ENCODE measurements at regions not wholly inside any gene's neighbourhood (a gene's known extent, or its start where the extent isn't known, plus 50 kb on each side); places are given as distances from the start of the nearest gene placed in this dataset.

GRCh38 chr7:136489808-136490207 lies 378.6 kb upstream of the CHRM2 start:
- Mint-ChIP-seq H3K27me3 (ENCODE audit: low read depth) (no peaks in the 10 kb centered on the region), H3K9me3 (no peaks in the 10 kb centered on the region), H3K36me3 (ENCODE audit: low read depth) (no peaks in the 10 kb centered on the region), H3K4me1 (no peaks in the 10 kb centered on the region), H3K4me3 (no peak overlapping the region), H3K27ac (no peak overlapping the region)
- TF ChIP-seq CTCF (IDR thresholded peaks at IDR 0.05; ENCODE audit: unreplicated experiment in 3 of 3) = no peak

GRCh38 chr7:136480901-136481300 lies 387.6 kb upstream of the CHRM2 start:
- Mint-ChIP-seq H3K36me3 (ENCODE audit: low read depth) (no peaks in the 10 kb centered on the region), H3K4me1 (peaks cover 11% of the 10 kb centered on the region), H3K9me3 (peaks cover 3% of the 10 kb centered on the region), H3K27me3 (ENCODE audit: low read depth) (no peaks in the 10 kb centered on the region), H3K4me3 (no peak overlapping the region), H3K27ac (no peak overlapping the region)
- no peak for TF ChIP-seq CTCF (IDR thresholded peaks at IDR 0.05; ENCODE audit: unreplicated experiment in 3 of 3)

- Mint-ChIP-seq H3K27ac (no peak overlapping the region), H3K27me3 (ENCODE audit: low read depth) (no peaks in the 10 kb centered on the region), H3K4me3 (no peak overlapping the region), H3K9me3 (peaks cover 7% of the 10 kb centered on the region), H3K36me3 (ENCODE audit: low read depth) (no peaks in the 10 kb centered on the region), H3K4me1 (peaks cover 11% of the 10 kb centered on the region)
- no peak for TF ChIP-seq CTCF (IDR thresholded peaks at IDR 0.05; ENCODE audit: unreplicated experiment in 3 of 3)
Observed at GRCh38 chr7:136479922-136480321, 388.5 kb upstream of the CHRM2 start.

GRCh38 chr7:136470179-136470578 lies 398.3 kb upstream of the CHRM2 start:
- peaks cover 38% of the 10 kb centered on the region for H3K9me3 Mint-ChIP-seq
- H3K4me1 Mint-ChIP-seq = no peaks in the 10 kb centered on the region
- H3K27me3 Mint-ChIP-seq (ENCODE audit: low read depth) = no peaks in the 10 kb centered on the region
- TF ChIP-seq CTCF (IDR thresholded peaks at IDR 0.05; ENCODE audit: unreplicated experiment in 3 of 3) = no peak
- H3K4me3 Mint-ChIP-seq = no peak overlapping the region
- H3K27ac Mint-ChIP-seq = no peak overlapping the region
- H3K36me3 Mint-ChIP-seq (ENCODE audit: low read depth) = peaks cover 4% of the 10 kb centered on the region

GRCh38 chr7:136452949-136453348 lies 415.5 kb upstream of the CHRM2 start:
- Mint-ChIP-seq H3K9me3 (no peaks in the 10 kb centered on the region), H3K27me3 (ENCODE audit: low read depth) (no peaks in the 10 kb centered on the region), H3K4me3 (no peak overlapping the region), H3K36me3 (ENCODE audit: low read depth) (no peaks in the 10 kb centered on the region), H3K4me1 (no peaks in the 10 kb centered on the region), H3K27ac (no peak overlapping the region)
- no peak for TF ChIP-seq CTCF (IDR thresholded peaks at IDR 0.05; ENCODE audit: unreplicated experiment in 3 of 3)

GRCh38 chr7:136446751-136447150 lies 421.7 kb upstream of the CHRM2 start:
- TF ChIP-seq CTCF (IDR thresholded peaks at IDR 0.05; ENCODE audit: unreplicated experiment in 3 of 3) = no peak
- no peaks in the 10 kb centered on the region for H3K36me3 Mint-ChIP-seq (ENCODE audit: low read depth)
- no peaks in the 10 kb centered on the region for H3K9me3 Mint-ChIP-seq
- H3K4me3 Mint-ChIP-seq = no peak overlapping the region
- no peaks in the 10 kb centered on the region for H3K4me1 Mint-ChIP-seq
- H3K27me3 Mint-ChIP-seq (ENCODE audit: low read depth) = no peaks in the 10 kb centered on the region
- H3K27ac Mint-ChIP-seq = no peak overlapping the region

All from nephron (organoid).